ENCODE measurements at regions not wholly inside any gene's neighbourhood (a gene's known extent, or its start where the extent isn't known, plus 50 kb on each side); places are given as distances from the start of the nearest gene placed in this dataset.

- Histone ChIP-seq H3K36me3 (no peaks in the 10 kb centered on the region), H3K4me1 (no peaks in the 10 kb centered on the region), H3K9me3 (no peaks in the 10 kb centered on the region), H3K4me3 (no peak overlapping the region), H3K27ac (no peak overlapping the region), H3K27me3 (no peaks in the 10 kb centered on the region)
- 69 to 80% methylated on average over 5 of the region's 5 CpGs for WGBS, 2 donors
- DNase-seq (ENCODE audit: low spot score in 2 of 2): no peak
- TF ChIP-seq CTCF (IDR thresholded peaks at IDR 0.05): no peak
- TF ChIP-seq EP300 (IDR thresholded peaks at IDR 0.05): no peak
- TF ChIP-seq POLR2A (IDR thresholded peaks at IDR 0.05): no peak
Measured at GRCh38 chr2:220221992-220222391, 594.6 kb downstream of the SLC4A3 start.

- WGBS, 2 donors: 58 to 59% methylated on average over 4 of the region's 4 CpGs
- Histone ChIP-seq H3K9me3 (no peaks in the 10 kb centered on the region), H3K27me3 (no peaks in the 10 kb centered on the region), H3K4me3 (no peak overlapping the region), H3K4me1 (no peaks in the 10 kb centered on the region), H3K27ac (no peak overlapping the region), H3K36me3 (no peaks in the 10 kb centered on the region)
- DNase-seq (ENCODE audit: low spot score in 2 of 2): no peak
- TF ChIP-seq EP300 (IDR thresholded peaks at IDR 0.05) (no peak), CTCF (IDR thresholded peaks at IDR 0.05) (no peak), POLR2A (IDR thresholded peaks at IDR 0.05) (no peak)
Measured at GRCh38 chr2:220224691-220225543, 597.5 kb downstream of the SLC4A3 start.

GRCh38 chr2:220226076-220226475 is 598.6 kb downstream of the SLC4A3 start:
- no peaks in the 10 kb centered on the region for H3K9me3 ChIP-seq
- WGBS, 2 donors: 87 to 90% methylated on average over 2 of the region's 2 CpGs
- no peak for DNase-seq (ENCODE audit: low spot score in 2 of 2)
- H3K4me1 ChIP-seq: no peaks in the 10 kb centered on the region
- no peak overlapping the region for H3K4me3 ChIP-seq
- H3K36me3 ChIP-seq: no peaks in the 10 kb centered on the region
- TF ChIP-seq EP300 (IDR thresholded peaks at IDR 0.05) (no peak), POLR2A (IDR thresholded peaks at IDR 0.05) (no peak), CTCF (IDR thresholded peaks at IDR 0.05) (no peak)
- H3K27me3 ChIP-seq: no peaks in the 10 kb centered on the region
- H3K27ac ChIP-seq: no peak overlapping the region

- Histone ChIP-seq H3K27ac (no peak overlapping the region), H3K36me3 (no peaks in the 10 kb centered on the region), H3K4me1 (no peaks in the 10 kb centered on the region), H3K27me3 (no peaks in the 10 kb centered on the region), H3K9me3 (no peaks in the 10 kb centered on the region), H3K4me3 (no peak overlapping the region)
- 100% methylated on average over 1 of the region's 1 CpG for WGBS, 2 donors
- DNase-seq (ENCODE audit: low spot score in 2 of 2): no peak
- TF ChIP-seq CTCF (IDR thresholded peaks at IDR 0.05): no peak
- no peak for TF ChIP-seq POLR2A (IDR thresholded peaks at IDR 0.05)
- no peak for TF ChIP-seq EP300 (IDR thresholded peaks at IDR 0.05)
Measured at GRCh38 chr2:220226546-220226945, 599.1 kb downstream of the SLC4A3 start.

- Histone ChIP-seq H3K36me3 (no peaks in the 10 kb centered on the region), H3K9me3 (no peaks in the 10 kb centered on the region), H3K4me1 (no peaks in the 10 kb centered on the region), H3K4me3 (no peak overlapping the region), H3K27me3 (no peaks in the 10 kb centered on the region), H3K27ac (no peak overlapping the region)
- no peak for DNase-seq (ENCODE audit: low spot score in 2 of 2)
- TF ChIP-seq EP300 (IDR thresholded peaks at IDR 0.05) (no peak), POLR2A (IDR thresholded peaks at IDR 0.05) (no peak), CTCF (IDR thresholded peaks at IDR 0.05) (no peak)
- WGBS, 2 donors: 53 to 68% methylated on average over 4 of the region's 4 CpGs
Measured at GRCh38 chr2:220227266-220227920, 600.0 kb downstream of the SLC4A3 start.
